Lung (tissue), 11 donors: ENCODE measurements at regions not wholly inside any gene's neighbourhood (a gene's known extent, or its start where the extent isn't known, plus 50 kb on each side); places are given as distances from the start of the nearest gene placed in this dataset.

ENCODE experiments used
- ATAC-seq: fragments of 200-7000 bp; cut with Tn5 transposase; one replicate; pipeline ENCODE4 v1.9.1; 2020; ENCODE audit warnings: moderate number of reproducible peaks; ENCODE audit not compliant: insufficient read depth, low FRiP score
- DNase-seq, 3 donors: peaks; one replicate each; pipeline ENCODE4 v3.0.0-alpha.2; 2013 to 2017
- H3K27ac ChIP-seq, 2 donors: one replicate each; pipeline ENCODE4 v1.5.1; 2013; ENCODE audit warnings: mild to moderate bottlenecking in 2 of 2, moderate library complexity in 2 of 2, control low read depth in 1 of 2, inconsistent platforms in 1 of 2, low read depth in 1 of 2, low read length in 1 of 2
- H3K27me3 ChIP-seq, 3 donors: one replicate each; pipeline ENCODE4 v1.5.1; 2013; ENCODE audit warnings: low read length in 2 of 3; ENCODE audit not compliant: control insufficient read depth in 3 of 3, insufficient read depth in 3 of 3
- H3K36me3 ChIP-seq, 4 donors: one replicate each; pipeline ENCODE4 v1.5.1; 2013; ENCODE audit warnings: low read length in 4 of 4, mild to moderate bottlenecking in 1 of 4, moderate library complexity in 1 of 4; ENCODE audit not compliant: control insufficient read depth in 4 of 4, insufficient read depth in 4 of 4
- H3K4me1 ChIP-seq, 5 donors: one replicate each; pipeline ENCODE4 v1.5.1; 2013; ENCODE audit warnings: low read length in 5 of 5, mild to moderate bottlenecking in 2 of 5, moderate library complexity in 1 of 5; ENCODE audit not compliant: control insufficient read depth in 5 of 5, insufficient read depth in 5 of 5
- H3K4me3 ChIP-seq: one replicate; pipeline ENCODE4 v1.5.1; 2013; ENCODE audit warnings: mild to moderate bottlenecking, control low read depth, moderate library complexity
- H3K9ac ChIP-seq, 2 donors: one replicate each; pipeline ENCODE4 v1.5.1; 2013; ENCODE audit warnings: low read length in 2 of 2, control low read depth in 1 of 2; ENCODE audit not compliant: insufficient read depth in 1 of 2
- H3K9me3 ChIP-seq, 4 donors: one replicate each; pipeline ENCODE4 v1.5.1; 2013; ENCODE audit warnings: low read length in 3 of 4, mild to moderate bottlenecking in 1 of 4, moderate library complexity in 1 of 4; ENCODE audit not compliant: control insufficient read depth in 4 of 4, insufficient read depth in 3 of 4
- CTCF ChIP-seq: IDR thresholded peaks from 2 replicates; pipeline ENCODE4 v1.5.1; 2012; ENCODE audit warnings: mild to moderate bottlenecking; ENCODE audit errors: control extremely low read depth, extremely low read depth
- WGBS, 2 donors: extraction: QIAGEN DNeasy Blood & Tissue Kit; methylation state at CpG; one replicate each; pipeline ENCODE4 v1.1.7; 2013; 5-methylcytosine and 5-hydroxymethylcytosine counted together
- donor health status: control.
- donor health status: control.
- donor health status: Bipolar disorder and iron deficiency.
- donor health status: healthy.
- donor health status: DM: yes; HTN: yes; CAD: no.

- no peaks in the 10 kb centered on the region for H3K9me3 ChIP-seq
- DNase-seq = no peak
Observed at GRCh38 chr1:106699433-106699832, 357.0 kb upstream of the PRMT6 start.

GRCh38 chr1:106700211-106700610 lies 356.3 kb upstream of the PRMT6 start:
- no peak overlapping the region for H3K27ac ChIP-seq
- no peak for ATAC-seq

More at GRCh38 chr1:106699433-106699832, 357.0 kb upstream of the PRMT6 start:
- Histone ChIP-seq H3K27me3 (no peaks in the 10 kb centered on the region), H3K9ac (no peak overlapping the region), H3K4me1 (no peaks in the 10 kb centered on the region), H3K36me3 (no peaks in the 10 kb centered on the region), H3K4me3 (no peak overlapping the region), H3K27ac (no peak overlapping the region)
- ATAC-seq = no peak
- TF ChIP-seq CTCF = no peak

GRCh38 chr1:106705971-106706370 lies 350.5 kb upstream of the PRMT6 start:
- H3K9ac ChIP-seq = no peak overlapping the region
- TF ChIP-seq CTCF = no peak
- no peaks in the 10 kb centered on the region for H3K4me1 ChIP-seq
- peak in 2 of 3 donors; percentile 50 for DNase-seq
- peaks cover 0 to 3% (median 0%) of the 10 kb centered on the region in 4 donors for H3K36me3 ChIP-seq
- H3K27ac ChIP-seq = no peak overlapping the region
- H3K9me3 ChIP-seq = no peaks in the 10 kb centered on the region
- no peak overlapping the region for H3K4me3 ChIP-seq
- H3K27me3 ChIP-seq = no peaks in the 10 kb centered on the region
- no peak for ATAC-seq

More at GRCh38 chr1:106700211-106700610, 356.3 kb upstream of the PRMT6 start:
- Histone ChIP-seq H3K36me3 (no peaks in the 10 kb centered on the region), H3K4me3 (no peak overlapping the region), H3K27me3 (no peaks in the 10 kb centered on the region), H3K4me1 (no peaks in the 10 kb centered on the region), H3K9me3 (no peaks in the 10 kb centered on the region), H3K9ac (no peak overlapping the region)
- TF ChIP-seq CTCF = no peak
- DNase-seq = no peak

GRCh38 chr1:106717591-106717990 lies 338.9 kb upstream of the PRMT6 start:
- Histone ChIP-seq H3K9ac (peak overlapping the region in 1 of 2 donors; percentile 38), H3K4me3 (no peak overlapping the region), H3K27me3 (no peaks in the 10 kb centered on the region), H3K27ac (no peak overlapping the region), H3K9me3 (peaks cover 0 to 5% (median 4%) of the 10 kb centered on the region in 4 donors), H3K4me1 (peaks cover 0 to 24% (median 0%) of the 10 kb centered on the region in 5 donors), H3K36me3 (no peaks in the 10 kb centered on the region)
- no peak for TF ChIP-seq CTCF
- peak; percentile 92 to 97 (median 94) for DNase-seq
- 69 to 79% methylated on average over 7 of the region's 7 CpGs for WGBS, 2 donors
- ATAC-seq = no peak
